Body of pancreas (tissue), 4 donors: ENCODE measurements at regions not wholly inside any gene's neighbourhood (a gene's known extent, or its start where the extent isn't known, plus 50 kb on each side); places are given as distances from the start of the nearest gene placed in this dataset.
"Not testable (repeated sequence)": the region's sequence is repeated elsewhere in the genome, so short reads cannot be mapped to it uniquely, and the experiment has no call there.

Source experiments
- POLR2A ChIP-seq, 3 donors: fragments of 450-650 bp; IDR thresholded peaks; one replicate each; pipeline ENCODE4 v1.6.1; 2016; ENCODE audit warnings: antibody characterized with exemption in 3 of 3, mild to moderate bottlenecking in 2 of 3
- TF ChIP-seq, protein P1 (sequence below), 7 experiments: fragments of 450-650 bp in 4 of 7; fragments of 200-600 bp in 3 of 7; sonication (generic) in 3 of 7; IDR thresholded peaks; one replicate each; pipeline ENCODE4 v1.5.1; 2016 to 2019; ENCODE audit warnings: antibody characterized with exemption in 7 of 7

DNA sequence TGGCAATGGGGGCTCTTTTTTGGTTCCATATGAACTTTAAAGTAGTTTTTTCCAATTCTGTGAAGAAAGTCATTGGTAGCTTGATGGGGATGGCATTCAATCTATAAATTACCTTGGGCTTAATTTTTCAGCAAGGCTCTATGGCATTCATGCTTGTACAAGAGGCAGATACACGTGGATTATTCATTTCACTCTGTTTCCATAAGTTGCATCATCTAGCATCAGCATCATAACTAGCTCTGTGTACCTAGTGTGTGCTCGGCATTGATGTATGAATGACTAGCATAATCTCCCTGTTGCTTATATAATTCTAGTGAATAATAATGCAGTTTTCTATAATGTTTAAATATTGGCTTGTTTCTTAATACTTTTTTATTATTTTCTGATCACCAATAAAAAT, 335.2 kb upstream of the CNTNAP2 start:
- TF ChIP-seq, protein P1, sequence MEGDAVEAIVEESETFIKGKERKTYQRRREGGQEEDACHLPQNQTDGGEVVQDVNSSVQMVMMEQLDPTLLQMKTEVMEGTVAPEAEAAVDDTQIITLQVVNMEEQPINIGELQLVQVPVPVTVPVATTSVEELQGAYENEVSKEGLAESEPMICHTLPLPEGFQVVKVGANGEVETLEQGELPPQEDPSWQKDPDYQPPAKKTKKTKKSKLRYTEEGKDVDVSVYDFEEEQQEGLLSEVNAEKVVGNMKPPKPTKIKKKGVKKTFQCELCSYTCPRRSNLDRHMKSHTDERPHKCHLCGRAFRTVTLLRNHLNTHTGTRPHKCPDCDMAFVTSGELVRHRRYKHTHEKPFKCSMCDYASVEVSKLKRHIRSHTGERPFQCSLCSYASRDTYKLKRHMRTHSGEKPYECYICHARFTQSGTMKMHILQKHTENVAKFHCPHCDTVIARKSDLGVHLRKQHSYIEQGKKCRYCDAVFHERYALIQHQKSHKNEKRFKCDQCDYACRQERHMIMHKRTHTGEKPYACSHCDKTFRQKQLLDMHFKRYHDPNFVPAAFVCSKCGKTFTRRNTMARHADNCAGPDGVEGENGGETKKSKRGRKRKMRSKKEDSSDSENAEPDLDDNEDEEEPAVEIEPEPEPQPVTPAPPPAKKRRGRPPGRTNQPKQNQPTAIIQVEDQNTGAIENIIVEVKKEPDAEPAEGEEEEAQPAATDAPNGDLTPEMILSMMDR (IDR thresholded peaks at IDR 0.05) = not testable (repeated sequence)
- not testable (repeated sequence) for TF ChIP-seq POLR2A (IDR thresholded peaks at IDR 0.05)
